ENCODE measurements at regions not wholly inside any gene's neighbourhood (a gene's known extent, or its start where the extent isn't known, plus 50 kb on each side); places are given as distances from the start of the nearest gene placed in this dataset.

GRCh38 chr19:28495046-28495445 is 717.9 kb downstream of the UQCRFS1 start:
- no peak for DNase-seq (ENCODE audit: low read depth)
- H3K4me3 ChIP-seq (ENCODE audit: low read depth, low read length), result no peak overlapping the region
- no peak for TF ChIP-seq MYC (IDR thresholded peaks at IDR 0.05; ENCODE audit: low read depth, low read length)
- TF ChIP-seq CTCF (IDR thresholded peaks at IDR 0.05; ENCODE audit: low read depth, low read length), result no peak
- no peak for TF ChIP-seq MAX (IDR thresholded peaks at IDR 0.05; ENCODE audit: low read depth, low read length)
- TF ChIP-seq POLR2A (IDR thresholded peaks at IDR 0.05; ENCODE audit: extremely low read depth, insufficient read length), result no peak

DNA sequence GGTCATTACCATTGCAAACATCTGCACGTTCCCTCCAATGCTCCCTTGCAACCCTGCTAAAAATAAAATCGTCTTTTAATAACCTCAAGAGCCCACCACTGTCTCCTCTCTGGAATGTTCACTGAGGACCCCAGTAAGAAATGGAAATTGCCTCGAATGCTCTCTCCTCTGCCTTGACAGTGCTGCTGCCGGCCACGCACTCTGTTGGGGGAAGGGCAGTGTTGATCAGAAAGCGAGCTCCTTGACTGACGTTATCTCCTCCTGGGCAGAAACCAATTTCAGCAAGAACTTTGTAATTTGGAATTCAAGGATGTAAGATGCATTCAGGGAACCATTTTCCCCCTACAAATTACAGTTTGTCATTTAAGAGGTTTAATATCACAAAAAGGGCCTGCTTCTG is 718.5 kb downstream of the UQCRFS1 start:
- TF ChIP-seq MYC (IDR thresholded peaks at IDR 0.05; ENCODE audit: low read depth, low read length) (no peak), CTCF (IDR thresholded peaks at IDR 0.05; ENCODE audit: low read depth, low read length) (no peak), POLR2A (IDR thresholded peaks at IDR 0.05; ENCODE audit: extremely low read depth, insufficient read length) (no peak), MAX (IDR thresholded peaks at IDR 0.05; ENCODE audit: low read depth, low read length) (no peak)
- no peak for DNase-seq (ENCODE audit: low read depth)
- no peak overlapping the region for H3K4me3 ChIP-seq (ENCODE audit: low read depth, low read length)

- TF ChIP-seq POLR2A (IDR thresholded peaks at IDR 0.05; ENCODE audit: extremely low read depth, insufficient read length) (no peak), CTCF (IDR thresholded peaks at IDR 0.05; ENCODE audit: low read depth, low read length) (no peak), MYC (IDR thresholded peaks at IDR 0.05; ENCODE audit: low read depth, low read length) (no peak), MAX (IDR thresholded peaks at IDR 0.05; ENCODE audit: low read depth, low read length) (no peak)
- no peak for DNase-seq (ENCODE audit: low read depth)
- H3K4me3 ChIP-seq (ENCODE audit: low read depth, low read length), result no peak overlapping the region
Measured at GRCh38 chr19:28493884-28494283, 719.1 kb downstream of the UQCRFS1 start.

GRCh38 chr19:28492621-28493020 is 720.3 kb downstream of the UQCRFS1 start:
- no peak for DNase-seq (ENCODE audit: low read depth)
- TF ChIP-seq POLR2A (IDR thresholded peaks at IDR 0.05; ENCODE audit: extremely low read depth, insufficient read length), result no peak
- no peak for TF ChIP-seq MYC (IDR thresholded peaks at IDR 0.05; ENCODE audit: low read depth, low read length)
- no peak for TF ChIP-seq MAX (IDR thresholded peaks at IDR 0.05; ENCODE audit: low read depth, low read length)
- TF ChIP-seq CTCF (IDR thresholded peaks at IDR 0.05; ENCODE audit: low read depth, low read length), result no peak
- H3K4me3 ChIP-seq (ENCODE audit: low read depth, low read length), result no peak overlapping the region

- no peak overlapping the region for H3K4me3 ChIP-seq (ENCODE audit: low read depth, low read length)
- TF ChIP-seq POLR2A (IDR thresholded peaks at IDR 0.05; ENCODE audit: extremely low read depth, insufficient read length) (no peak), MYC (IDR thresholded peaks at IDR 0.05; ENCODE audit: low read depth, low read length) (no peak), CTCF (IDR thresholded peaks at IDR 0.05; ENCODE audit: low read depth, low read length) (no peak), MAX (IDR thresholded peaks at IDR 0.05; ENCODE audit: low read depth, low read length) (no peak)
- no peak for DNase-seq (ENCODE audit: low read depth)
Measured at GRCh38 chr19:28492201-28492600, 720.8 kb downstream of the UQCRFS1 start.

GRCh38 chr19:28489776-28490175 is 723.2 kb downstream of the UQCRFS1 start:
- no peak for TF ChIP-seq POLR2A (IDR thresholded peaks at IDR 0.05; ENCODE audit: extremely low read depth, insufficient read length)
- DNase-seq (ENCODE audit: low read depth), result no peak
- no peak overlapping the region for H3K4me3 ChIP-seq (ENCODE audit: low read depth, low read length)
